PFSK-1 (cell line): ENCODE measurements at regions not wholly inside any gene's neighbourhood (a gene's known extent, or its start where the extent isn't known, plus 50 kb on each side); places are given as distances from the start of the nearest gene placed in this dataset.

Source experiments
- POLR2AphosphoS5 ChIP-seq: IDR thresholded peaks from 2 replicates; pipeline ENCODE4 v1.6.1; 2012; ENCODE audit warnings: low read depth, mild to moderate bottlenecking, control low read depth, low read length, moderate library complexity
- SIN3A ChIP-seq: IDR thresholded peaks from 2 replicates; pipeline ENCODE4 v1.6.1; 2012; ENCODE audit warnings: mild to moderate bottlenecking, low read length, moderate library complexity, borderline replicate concordance; ENCODE audit not compliant: insufficient read depth
- TAF1 ChIP-seq: IDR thresholded peaks from 2 replicates; pipeline ENCODE4 v1.6.1; 2012; ENCODE audit warnings: low read length, control low read depth, borderline replicate concordance; ENCODE audit not compliant: insufficient read depth
- TF ChIP-seq, protein P1 (sequence below), 2 experiments: IDR thresholded peaks; 2 replicates each; pipeline versions ENCODE4 v1.6.1 to v1.8.0; 2011 to 2012; ENCODE audit warnings: low read depth in 2 of 2, low read length in 2 of 2, control low read depth in 1 of 2, inconsistent platforms in 1 of 2, mild to moderate bottlenecking in 1 of 2, moderate library complexity in 1 of 2; ENCODE audit not compliant: insufficient read depth in 1 of 2

DNA sequence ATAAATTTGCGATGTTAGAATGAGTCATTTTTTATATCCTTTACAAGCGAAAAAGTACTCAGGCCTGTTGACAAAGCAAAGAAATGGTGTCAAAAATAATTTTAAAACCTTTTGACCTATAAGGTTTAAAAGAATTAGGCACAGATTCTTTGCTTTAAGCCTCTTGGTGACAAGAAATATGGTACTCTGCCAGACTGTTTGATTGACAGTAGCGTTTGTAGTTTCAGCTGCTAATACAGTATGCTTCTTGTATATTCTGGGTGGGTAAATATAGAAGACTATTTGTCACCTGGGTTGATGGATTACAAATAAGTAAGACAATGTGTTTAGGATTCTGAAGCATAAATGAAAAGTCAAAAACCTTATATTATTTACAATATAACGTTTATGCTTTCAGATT lies 193.1 kb upstream of the PITX2 start:
- TF ChIP-seq POLR2AphosphoS5 (no peak), TAF1 (no peak), SIN3A (no peak)
- TF ChIP-seq, protein P1, sequence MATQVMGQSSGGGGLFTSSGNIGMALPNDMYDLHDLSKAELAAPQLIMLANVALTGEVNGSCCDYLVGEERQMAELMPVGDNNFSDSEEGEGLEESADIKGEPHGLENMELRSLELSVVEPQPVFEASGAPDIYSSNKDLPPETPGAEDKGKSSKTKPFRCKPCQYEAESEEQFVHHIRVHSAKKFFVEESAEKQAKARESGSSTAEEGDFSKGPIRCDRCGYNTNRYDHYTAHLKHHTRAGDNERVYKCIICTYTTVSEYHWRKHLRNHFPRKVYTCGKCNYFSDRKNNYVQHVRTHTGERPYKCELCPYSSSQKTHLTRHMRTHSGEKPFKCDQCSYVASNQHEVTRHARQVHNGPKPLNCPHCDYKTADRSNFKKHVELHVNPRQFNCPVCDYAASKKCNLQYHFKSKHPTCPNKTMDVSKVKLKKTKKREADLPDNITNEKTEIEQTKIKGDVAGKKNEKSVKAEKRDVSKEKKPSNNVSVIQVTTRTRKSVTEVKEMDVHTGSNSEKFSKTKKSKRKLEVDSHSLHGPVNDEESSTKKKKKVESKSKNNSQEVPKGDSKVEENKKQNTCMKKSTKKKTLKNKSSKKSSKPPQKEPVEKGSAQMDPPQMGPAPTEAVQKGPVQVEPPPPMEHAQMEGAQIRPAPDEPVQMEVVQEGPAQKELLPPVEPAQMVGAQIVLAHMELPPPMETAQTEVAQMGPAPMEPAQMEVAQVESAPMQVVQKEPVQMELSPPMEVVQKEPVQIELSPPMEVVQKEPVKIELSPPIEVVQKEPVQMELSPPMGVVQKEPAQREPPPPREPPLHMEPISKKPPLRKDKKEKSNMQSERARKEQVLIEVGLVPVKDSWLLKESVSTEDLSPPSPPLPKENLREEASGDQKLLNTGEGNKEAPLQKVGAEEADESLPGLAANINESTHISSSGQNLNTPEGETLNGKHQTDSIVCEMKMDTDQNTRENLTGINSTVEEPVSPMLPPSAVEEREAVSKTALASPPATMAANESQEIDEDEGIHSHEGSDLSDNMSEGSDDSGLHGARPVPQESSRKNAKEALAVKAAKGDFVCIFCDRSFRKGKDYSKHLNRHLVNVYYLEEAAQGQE (IDR thresholded peaks at IDR 0.05; ENCODE audit: insufficient read depth in 1 of 2, low read depth in 2 of 2, low read length in 2 of 2) = no peak
